Lower leg skin (tissue), 3 donors: ENCODE measurements at regions not wholly inside any gene's neighbourhood (a gene's known extent, or its start where the extent isn't known, plus 50 kb on each side); places are given as distances from the start of the nearest gene placed in this dataset.

Source experiments
- CTCF ChIP-seq, 3 donors: fragments of 450-650 bp; IDR thresholded peaks; one replicate each; pipeline ENCODE4 v1.5.1; 2016; ENCODE audit warnings: antibody characterized with exemption in 3 of 3, mild to moderate bottlenecking in 3 of 3, moderate library complexity in 2 of 3
- POLR2A ChIP-seq, 2 donors: fragments of 450-650 bp; IDR thresholded peaks; one replicate each; pipeline ENCODE4 v1.6.1; 2016 to 2017; ENCODE audit warnings: antibody characterized with exemption in 2 of 2, mild to moderate bottlenecking in 1 of 2, moderate library complexity in 1 of 2

- TF ChIP-seq POLR2A (IDR thresholded peaks at IDR 0.05) (no peak), CTCF (IDR thresholded peaks at IDR 0.05) (no peak)
Measured at GRCh38 chr12:78293059-78293686, 462.5 kb downstream of the NAV3 start.
